GM18870 (cell line): ENCODE measurements at regions not wholly inside any gene's neighbourhood (a gene's known extent, or its start where the extent isn't known, plus 50 kb on each side); places are given as distances from the start of the nearest gene placed in this dataset.

ENCODE experiments used
- ATAC-seq: cut with Tn5 transposase; IDR thresholded peaks from one replicate; pipeline ENCODE4 v1.9.1; 2021; ENCODE audit warnings: moderate library complexity; ENCODE audit not compliant: unreplicated experiment

- no peak for ATAC-seq
Observed at GRCh38 chr14:61226015-61226654, 55.0 kb downstream of the TMEM30B start.

DNA sequence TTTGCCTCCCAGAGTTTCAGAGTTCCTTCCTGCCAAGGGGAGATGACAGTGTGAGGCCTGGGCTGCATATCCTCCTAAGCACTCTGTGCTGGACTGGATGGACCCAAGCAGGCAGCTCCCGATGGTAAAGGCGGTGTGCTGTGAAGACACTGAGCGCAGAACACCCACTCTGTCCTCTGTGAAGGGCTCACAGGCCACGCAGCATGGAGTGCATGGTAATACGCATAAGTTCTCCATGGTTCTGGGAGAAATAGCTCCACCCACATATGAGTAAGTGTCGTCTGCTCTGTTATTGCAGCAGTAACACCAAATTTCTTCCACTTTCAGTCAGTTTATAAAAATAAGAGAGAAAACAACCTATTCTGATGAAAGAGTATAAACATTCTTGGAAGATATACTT, 55.8 kb downstream of the TMEM30B start:
- ATAC-seq, result no peak

DNA sequence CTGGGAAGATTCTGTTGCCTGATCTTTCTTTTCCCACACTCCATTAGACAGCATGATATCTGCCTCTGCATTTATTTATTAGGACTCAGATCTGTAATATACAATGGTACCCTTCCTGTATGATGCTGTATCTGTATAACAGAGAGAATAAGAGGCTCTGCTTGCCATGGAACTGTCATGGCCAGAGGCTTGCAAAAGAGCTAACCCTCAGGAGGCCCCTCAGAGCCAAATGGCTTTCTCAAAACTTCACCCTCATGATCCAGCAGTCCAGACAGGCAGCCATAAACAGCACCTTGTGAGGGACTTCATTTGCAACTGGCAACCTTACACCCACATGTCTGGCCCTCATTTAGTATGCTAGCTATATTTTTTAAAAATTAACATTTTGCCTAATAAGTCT, 57.6 kb downstream of the TMEM30B start:
- no peak for ATAC-seq

- no peak for ATAC-seq
Observed at GRCh38 chr14:61222388-61222787, 58.8 kb downstream of the TMEM30B start.

DNA sequence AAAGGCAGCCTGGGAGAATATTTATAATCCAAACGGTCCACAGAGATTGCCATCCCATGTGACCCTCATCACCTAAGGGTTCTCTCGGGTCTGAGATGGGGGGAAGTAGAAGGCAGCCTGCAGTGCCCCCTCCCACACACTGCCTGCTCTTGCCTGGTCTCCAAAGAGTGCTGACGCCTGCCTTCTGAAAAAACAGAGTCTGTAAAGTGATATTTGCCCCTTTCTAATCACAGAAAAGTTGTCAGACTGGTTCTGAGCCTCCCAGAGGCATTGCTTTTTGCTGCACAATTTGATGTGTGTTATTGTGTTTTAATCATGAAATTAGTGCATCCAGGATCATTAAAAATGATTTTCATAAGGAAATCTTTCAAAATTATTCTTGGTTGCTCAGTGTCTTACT, 59.2 kb downstream of the TMEM30B start:
- no peak for ATAC-seq

GRCh38 chr14:61219673-61220072, 61.5 kb downstream of the TMEM30B start:
- no peak for ATAC-seq

DNA sequence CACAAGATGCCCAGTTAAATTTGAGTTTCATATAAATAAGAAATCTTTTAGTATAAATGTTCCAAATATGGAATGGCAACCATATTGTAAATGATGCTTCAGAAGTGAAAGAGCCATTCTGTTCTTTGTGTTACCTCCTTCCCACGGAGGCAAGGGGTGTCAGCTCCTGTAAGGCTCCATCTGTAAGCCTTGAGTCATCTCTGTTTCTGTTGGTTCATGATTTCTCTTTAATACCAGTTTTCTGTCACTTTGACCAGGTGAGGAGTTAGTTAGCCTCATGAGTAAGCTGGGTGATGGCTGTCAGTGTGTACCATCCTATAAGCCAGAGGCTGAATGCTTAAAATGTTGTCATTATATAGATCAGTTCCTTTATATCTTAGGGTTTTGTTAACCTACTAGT, 61.9 kb downstream of the TMEM30B start:
- ATAC-seq, result no peak

GRCh38 chr14:61218767-61219166, 62.4 kb downstream of the TMEM30B start:
- ATAC-seq, result no peak

- ATAC-seq, result no peak
Observed at GRCh38 chr14:61218157-61218556, 63.0 kb downstream of the TMEM30B start.

- ATAC-seq, result no peak
Observed at GRCh38 chr14:61217516-61217915, 63.6 kb downstream of the TMEM30B start.

- ATAC-seq, result no peak
Observed at GRCh38 chr14:61215222-61216020, 65.7 kb downstream of the TMEM30B start.

GRCh38 chr14:61213920-61214319, 67.2 kb downstream of the TMEM30B start:
- ATAC-seq, result no peak

GRCh38 chr14:61213191-61213621, 67.9 kb downstream of the TMEM30B start:
- no peak for ATAC-seq

DNA sequence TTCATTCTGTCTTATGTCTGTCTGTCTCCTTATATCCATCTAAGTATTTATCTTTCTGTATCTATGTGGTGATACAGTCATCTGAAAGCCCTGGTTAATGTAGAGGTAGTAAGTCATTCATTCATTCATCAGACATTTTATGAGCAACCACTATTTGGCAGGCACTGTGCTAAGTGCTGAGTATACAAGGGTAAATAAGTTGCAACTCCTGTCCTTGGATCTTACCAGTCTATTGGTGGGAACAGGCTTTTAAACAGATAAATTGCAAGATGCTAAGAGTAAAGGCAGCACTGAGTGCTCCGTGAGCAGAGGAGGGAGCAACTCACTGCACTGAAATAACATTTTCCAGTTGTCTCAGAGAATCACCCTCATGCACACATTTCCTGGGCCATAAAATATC, 68.6 kb downstream of the TMEM30B start:
- no peak for ATAC-seq

DNA sequence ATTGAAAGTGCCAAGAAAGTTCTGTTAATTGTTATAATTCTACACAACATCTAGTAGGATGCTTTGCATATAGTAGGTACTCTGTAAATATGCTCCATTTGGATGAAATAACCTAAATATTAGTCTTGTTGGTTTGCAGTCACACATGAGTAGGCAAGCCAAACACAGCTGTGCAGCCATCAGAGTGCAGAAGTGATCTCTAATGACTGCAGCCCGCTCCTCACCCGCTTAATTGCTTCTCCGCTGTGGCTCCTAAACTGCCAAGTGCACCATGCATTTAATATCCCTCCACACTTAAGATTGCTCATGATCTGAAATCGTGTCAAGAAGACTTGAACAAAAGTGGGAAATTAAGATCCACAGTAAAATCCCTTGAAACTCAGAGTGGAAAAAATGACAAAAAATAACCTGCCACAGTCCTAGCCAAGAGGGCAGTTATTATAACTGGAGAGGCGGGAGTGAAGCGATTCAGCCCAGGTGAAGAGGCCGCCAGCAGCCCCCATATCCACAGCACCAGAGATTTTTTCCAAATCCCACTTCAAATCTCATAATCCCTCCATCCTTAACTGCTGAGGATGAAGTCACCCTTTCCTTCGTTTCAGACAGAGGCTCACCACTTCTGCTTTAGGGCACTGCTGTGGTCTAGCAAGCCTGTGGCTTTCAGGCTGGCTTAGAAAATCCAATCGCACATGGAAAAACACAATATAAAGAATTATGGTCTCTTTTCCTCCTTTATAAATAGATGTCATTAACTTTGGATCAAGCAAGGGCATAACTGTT, 69.5 kb downstream of the TMEM30B start:
- no peak for ATAC-seq

DNA sequence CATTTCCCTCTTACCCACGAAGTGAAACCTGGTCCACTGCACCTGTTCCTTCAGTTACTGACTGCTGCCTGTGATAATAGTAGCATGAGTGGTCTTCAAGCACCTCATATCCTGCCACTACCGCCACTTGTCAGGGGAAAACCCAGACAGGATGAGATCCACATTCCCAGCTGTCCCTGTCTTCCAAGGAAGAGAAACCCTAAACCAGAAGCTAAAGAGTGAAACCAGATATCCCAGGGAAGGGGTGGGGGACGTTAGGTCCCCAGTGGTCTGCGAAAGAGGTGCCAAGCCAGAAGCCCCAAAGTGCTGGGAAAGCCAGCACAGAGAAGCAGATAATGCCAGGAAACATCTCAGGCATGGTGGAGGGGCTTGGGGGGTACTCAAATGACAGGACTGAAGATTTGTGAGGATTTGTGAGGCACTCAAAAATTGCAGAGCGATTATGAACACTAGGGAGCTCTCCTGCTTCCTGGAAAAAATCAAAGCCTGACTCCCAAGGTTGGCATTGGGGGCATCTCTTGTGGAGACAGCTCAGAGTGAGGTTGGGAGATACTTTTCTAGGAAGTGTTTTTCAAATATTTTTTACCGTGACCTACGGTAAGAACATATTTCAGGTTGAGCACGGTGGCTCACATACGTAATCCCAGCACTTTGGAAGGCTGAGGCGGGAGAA, 77.9 kb downstream of the TMEM30B start:
- no peak for ATAC-seq

DNA sequence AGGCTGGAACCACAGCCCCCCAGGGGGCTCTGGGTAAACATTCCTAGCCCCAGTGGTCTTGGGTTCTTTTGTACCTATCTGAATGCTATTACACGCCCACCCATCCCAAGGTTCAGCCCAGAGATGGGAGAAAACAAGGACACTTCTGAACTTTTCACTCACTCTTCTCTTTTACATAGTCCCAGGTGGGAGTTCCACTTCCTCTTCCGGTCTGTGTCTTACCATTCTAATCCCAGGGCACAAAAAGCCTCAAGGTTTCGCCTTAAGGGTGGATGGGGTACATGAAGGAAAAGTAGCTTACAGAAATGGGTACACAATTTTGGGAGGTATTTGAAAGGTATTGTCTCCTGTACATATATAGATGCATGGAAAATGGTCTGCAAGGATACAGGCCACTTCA, 79.0 kb downstream of the TMEM30B start:
- no peak for ATAC-seq

GRCh38 chr14:61201171-61201570, 80.0 kb downstream of the TMEM30B start:
- ATAC-seq, result no peak

DNA sequence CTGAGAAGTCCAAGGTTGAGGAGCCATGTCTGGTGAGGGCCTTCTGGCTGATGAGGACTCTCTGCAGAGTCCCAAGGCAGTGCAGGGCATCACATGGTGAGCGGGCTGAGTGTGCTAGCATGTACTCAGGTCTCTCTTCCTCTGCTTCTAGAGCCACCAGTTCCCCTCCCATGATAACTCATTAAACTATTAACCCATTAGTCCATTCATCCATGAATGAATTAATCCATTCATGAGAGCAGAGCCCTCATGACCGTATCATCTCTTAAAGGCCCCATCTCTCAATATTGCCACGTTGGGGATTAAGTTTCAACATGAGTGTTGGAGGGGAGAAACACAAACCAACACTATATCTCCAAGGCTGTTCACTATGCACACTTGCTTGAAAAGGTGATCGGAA, 83.7 kb downstream of the TMEM30B start:
- ATAC-seq, result no peak

GRCh38 chr14:61196792-61197191, 84.3 kb downstream of the TMEM30B start:
- no peak for ATAC-seq

- no peak for ATAC-seq
Observed at GRCh38 chr14:61196034-61196433, 85.1 kb downstream of the TMEM30B start.
